MM.1S (cell line): ENCODE measurements at regions not wholly inside any gene's neighbourhood (a gene's known extent, or its start where the extent isn't known, plus 50 kb on each side); places are given as distances from the start of the nearest gene placed in this dataset.

Experiments
- CTCF ChIP-seq: fragments of 300-600 bp; sonication (generic); IDR thresholded peaks from 2 replicates; pipeline ENCODE4 v1.5.1; 2016; ENCODE audit warnings: antibody characterized with exemption, low read length, mixed read lengths
- EZH2phosphoT487 ChIP-seq: fragments of 300-600 bp; sonication (generic); IDR thresholded peaks from 2 replicates; pipeline ENCODE4 v1.6.1; 2018; ENCODE audit warnings: antibody characterized with exemption, low read length

DNA sequence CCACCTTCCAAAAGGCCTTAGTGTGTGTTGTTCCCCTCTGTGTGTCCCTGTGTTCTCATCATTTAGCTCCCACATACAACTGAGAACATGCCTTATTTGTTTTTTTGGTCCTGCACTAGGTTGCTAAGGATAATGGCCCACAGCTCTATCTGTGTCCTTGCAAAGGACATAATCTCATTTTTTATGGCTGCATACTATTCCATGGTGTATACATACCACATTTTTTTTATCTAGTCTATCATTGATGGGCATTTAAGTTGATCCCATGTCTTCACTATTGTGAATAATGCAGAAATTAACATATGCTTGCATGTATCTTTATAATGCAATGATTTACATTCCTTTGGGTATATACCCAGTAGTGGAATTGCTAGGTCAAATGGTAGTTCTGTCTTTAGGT is 645.7 kb downstream of the PDCD6IP start:
- TF ChIP-seq CTCF (no peak), EZH2phosphoT487 (no peak)
